NCI-H187 (cell line): ENCODE measurements at regions not wholly inside any gene's neighbourhood (a gene's known extent, or its start where the extent isn't known, plus 50 kb on each side); places are given as distances from the start of the nearest gene placed in this dataset.
"Not testable (repeated sequence)": the region's sequence is repeated elsewhere in the genome, so short reads cannot be mapped to it uniquely, and the experiment has no call there.

Experiments used
- DNase-seq, 2 experiments: peaks; one replicate each; lab custom pipeline; 2025; lab: John Stamatoyannopoulos, UW

GRCh38 chr15:36075333-36075732 lies 504.1 kb upstream of the CDIN1 start:
- no peak for DNase-seq

GRCh38 chr15:36079021-36079420 lies 500.4 kb upstream of the CDIN1 start:
- DNase-seq = no peak

DNA sequence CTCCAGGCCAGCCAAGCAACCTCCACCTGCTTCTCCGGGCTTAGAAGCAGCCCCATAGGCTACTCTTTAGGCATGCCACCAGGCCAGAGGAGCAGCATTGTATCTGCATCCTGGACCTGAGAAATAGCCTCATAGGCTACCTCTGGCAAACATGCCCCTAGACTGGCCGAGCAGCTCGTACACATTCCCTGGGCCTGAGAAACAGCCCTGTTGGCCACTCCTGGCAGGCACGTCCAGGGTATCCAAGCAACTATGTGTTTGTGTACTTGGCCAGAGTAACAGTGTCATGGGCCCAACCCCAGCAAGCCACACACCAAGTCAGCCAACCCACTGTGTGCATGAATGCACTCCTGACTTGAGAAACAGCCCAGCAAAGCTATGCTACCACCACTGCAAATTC lies 498.7 kb upstream of the CDIN1 start:
- DNase-seq = no peak

DNA sequence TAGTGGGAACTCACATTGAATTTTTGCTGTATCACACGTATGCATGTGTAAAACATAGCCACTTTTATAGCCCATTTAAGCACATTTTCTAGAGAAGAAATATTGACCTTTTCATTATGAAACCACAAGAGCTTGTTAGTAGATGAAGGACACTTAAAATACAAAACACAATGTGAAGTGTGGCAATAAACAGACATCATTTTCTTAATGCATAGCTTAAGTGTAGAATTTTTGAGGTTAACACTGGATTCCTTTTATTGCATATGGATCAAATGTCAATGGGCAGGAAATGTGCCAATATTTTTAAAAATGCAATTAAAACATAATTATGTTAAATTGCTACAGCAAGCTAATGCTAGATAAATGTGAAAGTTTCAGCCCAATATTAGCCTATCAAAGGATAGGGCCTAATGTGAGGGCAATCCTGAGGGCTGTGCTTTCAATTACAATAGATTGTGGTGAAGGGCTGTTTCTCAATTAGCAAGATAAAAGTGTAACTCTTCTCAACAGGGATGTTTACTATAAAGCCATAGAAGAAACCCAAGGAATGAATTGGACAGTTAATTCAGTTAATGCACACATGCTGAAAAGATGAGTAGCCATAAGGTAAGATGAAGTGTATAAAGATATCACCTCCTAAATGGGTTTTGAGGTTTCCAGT lies 489.0 kb upstream of the CDIN1 start:
- peak in 1 of 2 experiments; percentile 13 for DNase-seq

GRCh38 chr15:36106640-36107335 lies 472.6 kb upstream of the CDIN1 start:
- no peak for DNase-seq

- DNase-seq = no peak
These were observed 470.9 kb upstream of the CDIN1 start for GRCh38 chr15:36108541-36108940.

GRCh38 chr15:36109943-36110658 lies 469.3 kb upstream of the CDIN1 start:
- no peak for DNase-seq

GRCh38 chr15:36110659-36110993 lies 468.8 kb upstream of the CDIN1 start:
- no peak for DNase-seq

DNA sequence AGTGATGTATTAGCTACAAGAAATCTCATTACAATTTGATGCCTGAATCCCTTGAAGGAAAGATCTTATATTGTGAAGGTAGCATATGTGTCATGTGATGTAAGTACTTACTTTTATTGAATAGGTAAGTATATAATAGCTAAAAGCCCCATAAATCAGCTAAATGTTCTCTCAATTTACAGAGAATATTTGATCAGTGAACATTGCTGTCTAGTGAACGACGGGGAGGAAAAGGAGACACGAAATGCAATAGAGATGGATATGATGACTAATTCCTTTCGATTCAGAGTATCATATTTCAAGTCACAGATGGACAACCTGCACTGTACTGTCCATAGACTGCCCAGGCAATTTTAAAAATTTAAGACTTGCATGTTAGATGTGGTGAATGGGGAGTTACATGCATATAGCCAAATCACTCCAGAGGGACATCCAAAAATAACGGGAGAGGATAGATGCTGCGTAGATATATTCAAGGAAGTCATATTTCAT lies 462.1 kb upstream of the CDIN1 start:
- no peak for DNase-seq

DNA sequence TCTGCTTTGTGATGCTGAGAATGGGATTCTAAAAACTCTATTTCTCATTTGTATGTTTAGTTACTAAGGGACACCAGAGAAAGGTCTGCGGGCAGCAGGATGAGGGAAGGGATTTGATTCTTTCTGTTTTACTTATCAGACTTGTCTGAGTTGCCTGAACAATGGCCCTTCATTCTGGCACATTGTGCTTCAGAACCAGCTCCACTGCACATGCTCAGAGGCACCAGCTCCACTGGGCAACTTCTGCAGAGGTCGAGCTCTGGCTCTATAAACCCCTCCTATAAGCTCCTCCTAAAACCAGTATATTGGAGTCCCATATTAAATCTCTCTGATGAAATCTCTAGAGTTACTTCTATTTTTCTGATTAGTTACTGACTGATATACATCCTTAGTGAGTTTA lies 453.2 kb upstream of the CDIN1 start:
- DNase-seq = no peak

- DNase-seq = no peak
These were observed 448.6 kb upstream of the CDIN1 start for GRCh38 chr15:36130641-36131310.

- DNase-seq = no peak
These were observed 445.7 kb upstream of the CDIN1 start for GRCh38 chr15:36133742-36134141.

GRCh38 chr15:36136049-36136448 lies 443.4 kb upstream of the CDIN1 start:
- no peak for DNase-seq

- no peak for DNase-seq
These were observed 426.5 kb upstream of the CDIN1 start for GRCh38 chr15:36152936-36153335.

GRCh38 chr15:36156879-36157427 lies 422.5 kb upstream of the CDIN1 start:
- no peak for DNase-seq

DNA sequence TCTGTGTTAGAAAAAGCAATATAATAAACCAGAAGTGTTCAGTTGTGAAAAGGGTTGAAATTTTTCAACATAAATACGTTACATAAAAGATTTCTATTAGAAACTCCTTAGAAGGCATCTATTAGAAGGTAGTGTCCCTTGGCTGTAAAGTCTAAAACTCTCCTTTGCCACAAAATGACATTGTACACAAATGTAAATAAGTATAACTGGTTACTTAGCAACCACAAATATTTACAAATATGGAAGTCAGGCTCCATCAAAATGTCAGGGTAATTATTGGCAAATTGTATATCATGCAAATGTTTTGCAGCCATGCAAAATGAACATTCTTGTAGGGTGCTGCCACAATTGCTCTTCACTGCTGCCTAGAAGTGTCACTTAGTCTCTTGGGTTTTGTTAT lies 419.1 kb upstream of the CDIN1 start:
- no peak for DNase-seq

- DNase-seq = no peak
These were observed 418.3 kb upstream of the CDIN1 start for GRCh38 chr15:36161108-36161507.

DNA sequence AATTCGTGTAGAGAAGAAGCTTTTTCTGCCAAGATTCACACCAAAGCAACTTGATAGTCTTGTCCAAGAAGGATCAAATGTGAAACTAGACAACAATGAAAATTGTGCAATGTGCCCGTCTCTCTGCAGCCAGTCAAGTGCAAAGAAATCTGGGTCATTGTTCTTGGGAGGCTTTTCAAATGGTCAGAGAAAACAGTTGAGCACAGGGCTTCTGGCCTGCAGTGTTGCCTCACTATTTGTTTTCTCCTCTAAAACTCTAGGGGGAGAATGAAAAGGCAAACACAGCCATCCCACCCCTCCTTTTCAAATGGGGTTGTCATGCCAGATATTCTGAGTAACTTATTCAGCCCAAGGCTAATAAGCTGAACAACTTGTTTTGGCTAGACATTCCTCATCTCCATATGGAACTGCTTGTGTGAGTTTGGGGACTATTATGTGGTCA lies 417.6 kb upstream of the CDIN1 start:
- DNase-seq = no peak

GRCh38 chr15:36163983-36164382 lies 415.4 kb upstream of the CDIN1 start:
- DNase-seq = not testable (repeated sequence)

- DNase-seq = no peak
These were observed 406.5 kb upstream of the CDIN1 start for GRCh38 chr15:36172955-36173354.

DNA sequence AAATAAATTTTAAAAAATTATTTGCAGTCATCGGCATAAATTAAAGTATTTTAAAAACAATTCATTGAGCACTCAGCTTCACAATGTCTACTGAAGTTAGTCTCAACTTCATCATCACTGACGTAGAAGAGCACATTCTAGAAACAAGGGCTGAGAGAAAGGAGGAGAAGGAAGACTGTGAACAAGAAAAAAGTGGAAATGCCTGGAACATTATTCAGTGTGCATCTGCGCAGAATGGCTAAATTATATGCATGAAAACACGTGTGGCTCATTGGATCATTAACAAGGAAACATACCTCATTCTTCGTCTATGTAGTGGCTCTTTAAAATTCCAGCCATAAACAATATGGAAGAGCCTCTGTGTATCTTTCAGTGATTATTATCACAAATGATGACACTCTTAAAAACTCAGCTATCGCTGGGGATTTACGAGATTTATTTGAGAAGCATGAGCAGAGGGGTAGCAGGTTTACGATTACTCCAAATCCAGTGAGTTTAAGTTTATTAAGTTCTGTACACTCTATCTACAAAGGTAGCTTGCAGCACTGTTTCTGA lies 404.2 kb upstream of the CDIN1 start:
- DNase-seq = no peak

GRCh38 chr15:36175741-36176291 lies 403.6 kb upstream of the CDIN1 start:
- no peak for DNase-seq
